GM23248 (cell line): ENCODE measurements at regions not wholly inside any gene's neighbourhood (a gene's known extent, or its start where the extent isn't known, plus 50 kb on each side); places are given as distances from the start of the nearest gene placed in this dataset.

Source experiments
- EZH2 ChIP-seq: fragments of 200-600 bp; sonication (generic); IDR thresholded peaks from 2 replicates; pipeline ENCODE4 v1.6.1; 2018; ENCODE audit warnings: antibody characterized with exemption, mild to moderate bottlenecking; ENCODE audit not compliant: insufficient read depth, poor library complexity, severe bottlenecking
- EZH2phosphoT487 ChIP-seq: fragments of 200-600 bp; sonication (generic); IDR thresholded peaks from 2 replicates; pipeline ENCODE4 v1.6.1; 2018; ENCODE audit warnings: antibody characterized with exemption, moderate library complexity, mild to moderate bottlenecking, low read depth; ENCODE audit not compliant: insufficient read depth

GRCh38 chr15:85937661-85938060, 142.0 kb upstream of the AGBL1 start:
- no peak for TF ChIP-seq EZH2
- TF ChIP-seq EZH2phosphoT487: no peak
